ENCODE measurements at regions not wholly inside any gene's neighbourhood (a gene's known extent, or its start where the extent isn't known, plus 50 kb on each side); places are given as distances from the start of the nearest gene placed in this dataset.

GRCh38 chrX:74234818-74235217 is 69.2 kb upstream of the ZCCHC13 start:
- H3K9me3 ChIP-seq (ENCODE audit: control insufficient read depth, low read length): no peaks in the 10 kb centered on the region
- no peak overlapping the region for H4K91ac ChIP-seq (ENCODE audit: low read length)
- H3K27me3 ChIP-seq (ENCODE audit: control insufficient read depth in 1 of 2, insufficient read depth in 1 of 2, low read length in 2 of 2): no peaks in the 10 kb centered on the region
- H3K14ac ChIP-seq (ENCODE audit: low read length in 2 of 2): no peak overlapping the region
- H2BK15ac ChIP-seq (ENCODE audit: low read depth, poor library complexity, severe bottlenecking): no peak overlapping the region
- no peak overlapping the region for H3K4me3 ChIP-seq (ENCODE audit: insufficient read depth in 1 of 2, low read depth in 1 of 2, low read length in 2 of 2)
- H2BK12ac ChIP-seq (ENCODE audit: low read length in 2 of 2): no peak overlapping the region
- H2AK5ac ChIP-seq (ENCODE audit: low read length, severe bottlenecking): no peak overlapping the region
- H3K4ac ChIP-seq (ENCODE audit: low read depth in 1 of 2, low read length in 2 of 2): no peak overlapping the region
- no CpG with 5 or more reads among the region's 2 CpGs for WGBS
- no peak overlapping the region for H3K23ac ChIP-seq (ENCODE audit: low read length in 2 of 2)
- no peak overlapping the region for H3K27ac ChIP-seq (ENCODE audit: low read length, poor library complexity, severe bottlenecking)
- no peak overlapping the region for H4K8ac ChIP-seq (ENCODE audit: low read length)
- H2BK120ac ChIP-seq (ENCODE audit: low read depth, low read length): no peak overlapping the region
- H3K4me1 ChIP-seq (ENCODE audit: control insufficient read depth, insufficient read depth, low read depth, low read length): no peaks in the 10 kb centered on the region
- no peak overlapping the region for H3K9ac ChIP-seq (ENCODE audit: low read length)
- no peak overlapping the region for H2BK5ac ChIP-seq (ENCODE audit: low read depth, low read length, poor library complexity, severe bottlenecking)
- H2AFZ ChIP-seq (ENCODE audit: low read depth, low read length): no peak overlapping the region
- no peaks in the 10 kb centered on the region for H3K79me1 ChIP-seq (replicated peaks; ENCODE audit: low read length, poor library complexity, severe bottlenecking)
- no peak overlapping the region for H3K18ac ChIP-seq (ENCODE audit: low read depth in 1 of 2, low read length in 2 of 2)
- H3K4me2 ChIP-seq (ENCODE audit: low read length, poor library complexity, severe bottlenecking): no peak overlapping the region
- DNase-seq: no peak
- H3K36me3 ChIP-seq (ENCODE audit: control insufficient read depth in 1 of 2, insufficient read depth in 2 of 2, low read depth in 1 of 2, low read length in 2 of 2): peaks cover 0 to 25% of the 10 kb centered on the region in 2 experiments

GRCh38 chrX:74232859-74233258 is 71.1 kb upstream of the ZCCHC13 start:
- no peak overlapping the region for H3K18ac ChIP-seq (ENCODE audit: low read depth in 1 of 2, low read length in 2 of 2)
- H3K4me1 ChIP-seq (ENCODE audit: control insufficient read depth, insufficient read depth, low read depth, low read length): no peaks in the 10 kb centered on the region
- peaks cover 0 to 14% of the 10 kb centered on the region in 2 experiments for H3K36me3 ChIP-seq (ENCODE audit: control insufficient read depth in 1 of 2, insufficient read depth in 2 of 2, low read depth in 1 of 2, low read length in 2 of 2)
- H4K8ac ChIP-seq (ENCODE audit: low read length): no peak overlapping the region
- H3K4me3 ChIP-seq (ENCODE audit: insufficient read depth in 1 of 2, low read depth in 1 of 2, low read length in 2 of 2): no peak overlapping the region
- no peak overlapping the region for H2BK120ac ChIP-seq (ENCODE audit: low read depth, low read length)
- no peak overlapping the region for H3K14ac ChIP-seq (ENCODE audit: low read length in 2 of 2)
- H2BK5ac ChIP-seq (ENCODE audit: low read depth, low read length, poor library complexity, severe bottlenecking): no peak overlapping the region
- no peaks in the 10 kb centered on the region for H3K27me3 ChIP-seq (ENCODE audit: control insufficient read depth in 1 of 2, insufficient read depth in 1 of 2, low read length in 2 of 2)
- H2BK15ac ChIP-seq (ENCODE audit: low read depth, poor library complexity, severe bottlenecking): no peak overlapping the region
- no peak overlapping the region for H3K4me2 ChIP-seq (ENCODE audit: low read length, poor library complexity, severe bottlenecking)
- no peak overlapping the region for H3K4ac ChIP-seq (ENCODE audit: low read depth in 1 of 2, low read length in 2 of 2)
- H3K79me1 ChIP-seq (replicated peaks; ENCODE audit: low read length, poor library complexity, severe bottlenecking): no peaks in the 10 kb centered on the region
- no peak overlapping the region for H3K27ac ChIP-seq (ENCODE audit: low read length, poor library complexity, severe bottlenecking)
- no peak overlapping the region for H2AFZ ChIP-seq (ENCODE audit: low read depth, low read length)
- H3K9me3 ChIP-seq (ENCODE audit: control insufficient read depth, low read length): no peaks in the 10 kb centered on the region
- H2AK5ac ChIP-seq (ENCODE audit: low read length, severe bottlenecking): no peak overlapping the region
- DNase-seq: peak; percentile 24
- H2BK12ac ChIP-seq (ENCODE audit: low read length in 2 of 2): no peak overlapping the region
- no peak overlapping the region for H3K9ac ChIP-seq (ENCODE audit: low read length)
- no peak overlapping the region for H4K91ac ChIP-seq (ENCODE audit: low read length)
- 97% methylated on average over 2 of the region's 3 CpGs for WGBS
- H3K23ac ChIP-seq (ENCODE audit: low read length in 2 of 2): no peak overlapping the region

GRCh38 chrX:74231625-74232024 is 72.4 kb upstream of the ZCCHC13 start:
- Histone ChIP-seq H4K91ac (ENCODE audit: low read length) (no peak overlapping the region), H3K9me3 (ENCODE audit: control insufficient read depth, low read length) (peaks cover 4% of the 10 kb centered on the region), H3K18ac (ENCODE audit: low read depth in 1 of 2, low read length in 2 of 2) (no peak overlapping the region), H2BK15ac (ENCODE audit: low read depth, poor library complexity, severe bottlenecking) (no peak overlapping the region), H2BK5ac (ENCODE audit: low read depth, low read length, poor library complexity, severe bottlenecking) (no peak overlapping the region), H2AK5ac (ENCODE audit: low read length, severe bottlenecking) (no peak overlapping the region), H3K4me3 (ENCODE audit: insufficient read depth in 1 of 2, low read depth in 1 of 2, low read length in 2 of 2) (no peak overlapping the region), H3K23ac (ENCODE audit: low read length in 2 of 2) (no peak overlapping the region), H3K4ac (ENCODE audit: low read depth in 1 of 2, low read length in 2 of 2) (no peak overlapping the region), H3K27me3 (ENCODE audit: control insufficient read depth in 1 of 2, insufficient read depth in 1 of 2, low read length in 2 of 2) (no peaks in the 10 kb centered on the region), H3K36me3 (ENCODE audit: control insufficient read depth in 1 of 2, insufficient read depth in 2 of 2, low read depth in 1 of 2, low read length in 2 of 2) (peaks cover 0 to 11% of the 10 kb centered on the region in 2 experiments), H3K4me1 (ENCODE audit: control insufficient read depth, insufficient read depth, low read depth, low read length) (no peaks in the 10 kb centered on the region), H4K8ac (ENCODE audit: low read length) (no peak overlapping the region), H3K14ac (ENCODE audit: low read length in 2 of 2) (no peak overlapping the region), H3K27ac (ENCODE audit: low read length, poor library complexity, severe bottlenecking) (no peak overlapping the region), H2AFZ (ENCODE audit: low read depth, low read length) (no peak overlapping the region), H3K9ac (ENCODE audit: low read length) (no peak overlapping the region), H2BK120ac (ENCODE audit: low read depth, low read length) (no peak overlapping the region), H2BK12ac (ENCODE audit: low read length in 2 of 2) (no peak overlapping the region), H3K4me2 (ENCODE audit: low read length, poor library complexity, severe bottlenecking) (no peak overlapping the region), H3K79me1 (replicated peaks; ENCODE audit: low read length, poor library complexity, severe bottlenecking) (no peaks in the 10 kb centered on the region)
- no CpG with 5 or more reads among the region's 5 CpGs for WGBS
- DNase-seq: peak; percentile 4

- Histone ChIP-seq H3K36me3 (ENCODE audit: control insufficient read depth in 1 of 2, insufficient read depth in 2 of 2, low read depth in 1 of 2, low read length in 2 of 2) (peaks cover 0 to 18% of the 10 kb centered on the region in 2 experiments), H3K4ac (ENCODE audit: low read depth in 1 of 2, low read length in 2 of 2) (no peak overlapping the region), H2BK15ac (ENCODE audit: low read depth, poor library complexity, severe bottlenecking) (no peak overlapping the region), H3K79me1 (replicated peaks; ENCODE audit: low read length, poor library complexity, severe bottlenecking) (no peaks in the 10 kb centered on the region), H3K9ac (ENCODE audit: low read length) (no peak overlapping the region), H3K9me3 (ENCODE audit: control insufficient read depth, low read length) (peaks cover 11% of the 10 kb centered on the region), H2AK5ac (ENCODE audit: low read length, severe bottlenecking) (no peak overlapping the region), H3K27ac (ENCODE audit: low read length, poor library complexity, severe bottlenecking) (no peak overlapping the region), H3K27me3 (ENCODE audit: control insufficient read depth in 1 of 2, insufficient read depth in 1 of 2, low read length in 2 of 2) (no peaks in the 10 kb centered on the region), H3K4me1 (ENCODE audit: control insufficient read depth, insufficient read depth, low read depth, low read length) (no peaks in the 10 kb centered on the region), H4K91ac (ENCODE audit: low read length) (no peak overlapping the region), H3K4me2 (ENCODE audit: low read length, poor library complexity, severe bottlenecking) (no peak overlapping the region), H3K4me3 (ENCODE audit: insufficient read depth in 1 of 2, low read depth in 1 of 2, low read length in 2 of 2) (no peak overlapping the region), H2BK120ac (ENCODE audit: low read depth, low read length) (no peak overlapping the region), H3K18ac (ENCODE audit: low read depth in 1 of 2, low read length in 2 of 2) (no peak overlapping the region), H3K14ac (ENCODE audit: low read length in 2 of 2) (no peak overlapping the region), H4K8ac (ENCODE audit: low read length) (no peak overlapping the region), H3K23ac (ENCODE audit: low read length in 2 of 2) (no peak overlapping the region), H2AFZ (ENCODE audit: low read depth, low read length) (no peak overlapping the region), H2BK5ac (ENCODE audit: low read depth, low read length, poor library complexity, severe bottlenecking) (no peak overlapping the region), H2BK12ac (ENCODE audit: low read length in 2 of 2) (no peak overlapping the region)
- no peak for DNase-seq
Observed at GRCh38 chrX:74230094-74230493, 73.9 kb upstream of the ZCCHC13 start.

Measured in mesenchymal stem cell (in vitro differentiated cells and primary cell).